ENCODE measurements at regions not wholly inside any gene's neighbourhood (a gene's known extent, or its start where the extent isn't known, plus 50 kb on each side); places are given as distances from the start of the nearest gene placed in this dataset.
A peak's percentile ranks its signal among the peaks of the same experiment; 100 is the strongest.
"Not testable (repeated sequence)": the region's sequence is repeated elsewhere in the genome, so short reads cannot be mapped to it uniquely, and the experiment has no call there.

DNA sequence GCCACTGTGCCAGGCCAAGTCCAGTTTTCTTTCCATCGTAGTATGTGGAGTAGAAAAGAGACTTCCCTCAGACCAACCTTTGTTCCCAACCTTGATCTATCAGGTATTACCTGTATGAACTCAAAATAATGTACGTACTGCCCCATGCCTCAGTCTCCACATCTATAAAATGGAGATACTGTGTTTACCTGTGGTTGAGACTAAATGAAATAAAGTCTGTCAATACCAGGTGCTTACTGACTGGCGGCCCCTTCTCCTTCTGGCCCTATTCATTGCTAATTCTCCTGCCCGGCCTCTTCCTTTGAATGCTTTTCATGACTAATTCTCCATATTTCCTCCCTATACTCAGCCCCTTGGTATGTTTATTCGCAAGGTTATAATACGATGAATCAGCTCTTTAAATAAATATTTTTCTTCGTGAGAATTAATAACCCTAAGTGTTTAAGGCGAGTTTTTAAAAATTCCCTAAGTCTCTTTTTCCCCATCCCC, 89.6 kb upstream of the BASP1 start:
- peak; percentile 16 for DNase-seq (ENCODE audit: low spot score)

- no peak for DNase-seq (ENCODE audit: low spot score)
Observed at GRCh38 chr5:17129093-17129849, 88.2 kb upstream of the BASP1 start.

DNA sequence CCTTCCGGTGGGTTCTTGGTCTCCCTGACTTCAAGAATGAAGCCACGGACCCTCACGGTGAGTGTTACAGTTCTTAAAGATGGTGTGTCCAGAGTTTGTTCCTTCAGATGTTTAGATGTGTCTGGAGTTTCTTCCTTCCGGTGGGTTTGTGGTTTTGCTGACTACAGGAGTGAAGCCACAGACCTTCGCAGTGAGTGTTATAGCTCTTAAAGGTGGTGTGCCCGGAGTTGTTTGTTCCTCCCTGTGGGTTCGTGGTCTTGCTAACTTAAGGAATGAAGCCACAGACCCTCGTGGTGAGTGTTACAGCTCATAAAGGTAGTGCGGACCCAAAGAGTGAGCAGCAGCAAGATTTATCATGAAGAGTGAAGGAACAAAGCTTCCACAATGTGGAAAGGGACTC, 87.1 kb upstream of the BASP1 start:
- DNase-seq (ENCODE audit: low spot score), result not testable (repeated sequence)

DNA sequence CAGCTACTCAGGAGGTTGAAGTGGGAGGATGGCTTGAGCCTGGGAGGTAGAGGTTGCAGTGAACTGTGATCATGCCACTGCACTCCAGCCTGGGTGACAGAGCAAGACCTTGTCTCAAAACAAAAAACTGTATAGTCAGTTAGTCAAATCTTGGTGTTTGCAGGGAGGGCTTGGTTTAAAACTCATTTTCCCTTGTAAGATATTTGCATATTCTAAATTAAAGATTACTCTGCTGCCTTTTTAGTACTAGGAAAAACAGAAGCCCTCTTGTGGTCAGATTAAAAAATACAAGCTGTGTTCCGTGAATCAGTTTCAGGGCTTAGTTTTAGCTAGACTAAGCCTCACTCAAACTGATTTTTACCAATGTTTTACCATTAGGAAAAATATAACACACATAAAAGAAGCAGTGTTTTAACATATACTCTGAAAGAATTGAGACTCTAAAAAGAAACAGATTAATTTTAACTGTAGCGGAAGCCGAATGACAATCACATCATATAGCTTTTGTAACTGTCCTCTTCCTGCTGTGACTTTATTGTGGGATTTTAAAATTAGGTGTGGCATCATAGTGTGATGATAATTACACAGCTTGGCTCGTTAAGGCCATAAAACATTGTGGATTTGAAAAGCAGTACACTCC, 84.9 kb upstream of the BASP1 start:
- peak; percentile 50 for DNase-seq (ENCODE audit: low spot score)

GRCh38 chr5:17135050-17135449, 82.4 kb upstream of the BASP1 start:
- DNase-seq (ENCODE audit: low spot score), result no peak

- no peak for DNase-seq (ENCODE audit: low spot score)
Observed at GRCh38 chr5:17143335-17143734, 74.1 kb upstream of the BASP1 start.

GRCh38 chr5:17146280-17146841, 71.1 kb upstream of the BASP1 start:
- DNase-seq (ENCODE audit: low spot score), result no peak

GRCh38 chr5:17147170-17147569, 70.3 kb upstream of the BASP1 start:
- DNase-seq (ENCODE audit: low spot score), result no peak

GRCh38 chr5:17147617-17148016, 69.8 kb upstream of the BASP1 start:
- DNase-seq (ENCODE audit: low spot score), result no peak

DNA sequence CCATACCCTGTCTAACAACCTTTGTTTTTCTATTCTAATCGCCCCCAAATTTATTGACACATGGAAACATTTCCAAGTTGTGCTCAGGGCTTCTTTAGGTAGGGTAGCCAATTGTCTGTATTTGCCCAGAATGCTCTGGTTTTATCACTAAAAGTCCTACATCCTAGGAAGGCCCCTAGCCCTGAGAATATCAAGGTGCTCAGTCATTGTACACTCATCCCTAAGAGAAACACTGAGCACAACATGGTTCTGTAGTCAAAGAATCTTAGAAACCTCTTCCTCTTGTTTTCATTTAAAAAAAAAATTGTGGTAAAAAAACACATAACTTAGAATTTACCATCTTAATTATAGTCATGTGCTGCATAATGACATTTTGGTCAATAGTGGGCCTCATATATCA, 69.0 kb upstream of the BASP1 start:
- no peak for DNase-seq (ENCODE audit: low spot score)

DNA sequence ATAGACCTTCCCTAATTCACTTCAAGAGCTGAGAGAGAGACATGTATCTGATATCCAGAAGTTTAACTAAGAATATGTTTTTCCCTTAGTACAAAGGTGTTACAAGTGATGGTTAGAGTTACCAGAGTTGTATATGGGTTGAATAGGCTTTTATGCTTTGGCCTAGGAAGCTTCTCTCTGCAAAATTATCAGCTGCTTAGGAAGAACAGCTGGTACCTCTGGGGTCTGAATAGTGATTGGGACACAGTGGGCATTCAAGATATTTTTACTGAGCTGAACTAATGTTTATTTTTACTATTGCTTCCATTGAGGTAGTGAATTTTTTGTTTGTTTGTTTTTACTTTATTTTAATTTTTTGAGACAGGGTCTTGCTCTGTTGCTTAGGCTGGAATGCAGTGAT, 67.6 kb upstream of the BASP1 start:
- no peak for DNase-seq (ENCODE audit: low spot score)

DNA sequence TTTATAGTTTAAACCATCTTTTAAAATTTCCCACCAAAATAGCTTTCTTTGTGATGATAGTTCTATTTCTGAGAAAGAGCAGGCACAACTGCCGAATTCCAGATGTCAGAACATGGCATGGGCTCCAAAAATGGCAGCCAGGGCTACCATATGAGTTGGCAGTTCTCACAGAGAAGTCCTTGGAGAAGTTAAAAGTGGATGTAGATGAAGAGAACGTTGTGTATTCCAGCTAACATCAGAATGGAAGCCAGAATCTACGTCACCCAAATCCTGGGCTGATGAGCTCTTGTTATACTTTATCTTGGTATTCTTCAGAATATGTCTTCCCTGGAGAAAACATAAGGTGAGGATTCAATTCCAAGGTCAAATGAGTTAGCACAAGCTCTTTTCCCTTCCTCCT, 66.9 kb upstream of the BASP1 start:
- no peak for DNase-seq (ENCODE audit: low spot score)

DNA sequence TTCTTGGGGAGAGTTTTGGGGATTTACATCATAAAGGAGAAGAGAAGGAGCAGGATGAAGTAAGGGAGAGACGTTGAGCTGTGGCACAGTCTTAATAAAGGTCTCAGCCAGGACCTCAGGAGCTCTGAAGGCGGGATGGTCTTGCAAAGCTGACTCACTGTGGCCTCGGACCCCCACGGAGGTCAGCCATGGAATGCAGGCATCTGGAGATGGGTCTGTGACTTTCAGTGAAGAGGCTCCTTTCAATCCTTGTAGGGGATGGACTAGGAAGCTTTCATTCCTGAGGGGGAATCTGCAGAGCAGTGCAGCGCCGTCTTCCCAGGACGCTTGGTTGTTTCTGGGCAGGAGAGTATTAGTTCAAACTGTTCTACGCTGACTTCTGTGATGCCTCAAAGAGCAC, 65.7 kb upstream of the BASP1 start:
- no peak for DNase-seq (ENCODE audit: low spot score)

GRCh38 chr5:17154211-17154996, 63.0 kb upstream of the BASP1 start:
- no peak for DNase-seq (ENCODE audit: low spot score)

DNA sequence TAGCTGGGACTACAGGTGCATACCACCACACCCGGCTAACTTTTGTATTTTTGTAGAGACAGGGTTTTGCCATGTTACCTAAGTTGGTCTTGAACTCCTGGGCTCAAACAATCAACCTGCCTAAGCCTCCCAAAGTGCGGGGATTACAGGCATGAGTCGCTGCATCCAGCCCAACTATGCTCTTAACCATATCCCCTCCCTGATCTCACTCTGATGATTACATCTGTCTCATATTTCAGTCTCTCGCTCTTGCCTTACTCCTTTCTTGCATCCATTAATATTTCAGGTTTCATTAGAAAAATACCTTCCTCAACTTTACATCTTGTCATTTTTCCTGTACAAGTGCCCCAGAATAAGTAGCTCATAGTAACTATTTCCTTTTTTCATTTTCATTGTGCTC, 61.0 kb upstream of the BASP1 start:
- DNase-seq (ENCODE audit: low spot score), result no peak

DNA sequence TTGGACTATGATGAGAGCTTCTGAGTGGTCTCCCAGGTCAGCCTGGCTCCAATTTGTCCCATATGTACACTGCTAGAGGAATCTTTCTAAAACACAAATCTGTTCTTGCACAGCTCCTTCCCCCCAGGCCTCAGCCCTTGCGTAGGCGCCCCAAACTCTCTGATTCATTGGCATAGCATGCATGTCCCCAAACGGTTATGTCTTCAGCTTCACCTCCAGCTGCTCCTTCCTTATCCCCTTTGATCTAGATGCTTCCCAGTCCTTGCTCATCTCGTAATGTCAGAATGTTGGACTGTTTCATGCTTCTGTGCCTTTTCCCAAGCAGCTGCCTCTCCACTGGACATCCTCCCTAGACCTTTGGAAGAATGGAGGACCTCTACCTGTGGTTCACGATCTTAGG, 60.1 kb upstream of the BASP1 start:
- DNase-seq (ENCODE audit: low spot score), result no peak

- no peak for DNase-seq (ENCODE audit: low spot score)
Observed at GRCh38 chr5:17157916-17158529, 59.4 kb upstream of the BASP1 start.

- no peak for DNase-seq (ENCODE audit: low spot score)
Observed at GRCh38 chr5:17160756-17161040, 56.7 kb upstream of the BASP1 start.

DNA sequence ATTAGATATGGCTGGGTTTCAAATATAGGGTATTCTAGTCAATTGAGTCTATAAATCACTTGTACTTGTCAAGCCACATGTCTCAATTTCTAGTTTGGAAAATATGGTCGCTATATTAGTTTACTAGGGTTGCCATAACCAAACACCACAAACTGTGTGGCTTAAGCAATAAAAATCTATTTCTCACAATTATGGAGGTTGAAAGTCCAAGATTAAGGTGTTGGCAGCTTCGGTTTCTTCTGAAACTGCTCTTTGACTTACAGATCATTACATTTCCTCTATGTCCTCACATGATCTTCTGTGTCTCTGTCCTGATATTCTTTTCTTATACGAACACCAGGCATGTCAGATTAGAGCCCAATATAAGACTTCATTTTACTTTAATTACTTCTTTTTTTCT, 55.8 kb upstream of the BASP1 start:
- DNase-seq (ENCODE audit: low spot score), result no peak

DNA sequence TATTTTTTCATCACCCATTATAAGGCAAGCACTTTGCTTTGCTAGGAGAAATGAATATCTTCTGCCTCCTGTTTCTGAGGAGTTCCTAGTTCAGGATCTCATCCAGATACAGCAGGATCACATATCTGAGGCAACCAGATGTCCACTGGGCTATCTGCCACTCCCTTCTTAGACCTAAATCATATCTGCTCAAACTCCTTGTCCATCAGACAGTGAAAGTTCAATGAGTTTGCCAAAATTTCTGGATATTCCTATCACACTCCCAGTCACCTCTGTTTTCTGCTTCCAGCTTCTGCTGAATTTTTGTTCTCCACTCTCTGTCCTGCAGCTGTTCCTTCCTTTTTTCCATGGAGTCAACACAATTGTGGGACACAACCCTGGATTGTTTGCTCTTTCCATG, 54.2 kb upstream of the BASP1 start:
- DNase-seq (ENCODE audit: low spot score), result no peak

- DNase-seq (ENCODE audit: low spot score), result no peak
Observed at GRCh38 chr5:17167171-17167891, 50.1 kb upstream of the BASP1 start.

Measured in COLO829 (cell line).